ENCODE measurements at regions not wholly inside any gene's neighbourhood (a gene's known extent, or its start where the extent isn't known, plus 50 kb on each side); places are given as distances from the start of the nearest gene placed in this dataset.
"Not testable (repeated sequence)": the region's sequence is repeated elsewhere in the genome, so short reads cannot be mapped to it uniquely, and the experiment has no call there.

GRCh38 chr2:176851200-176851888 lies 361.2 kb upstream of the HNRNPA3 start:
- H3K4me3 ChIP-seq (ENCODE audit: low read length), result no peak overlapping the region
- no peak for TF ChIP-seq ZNF274 (IDR thresholded peaks at IDR 0.05; ENCODE audit: low read depth, low read length)

- H3K4me3 ChIP-seq (ENCODE audit: low read length), result no peak overlapping the region
- no peak for TF ChIP-seq ZNF274 (IDR thresholded peaks at IDR 0.05; ENCODE audit: low read depth, low read length)
Observed at GRCh38 chr2:176851889-176852483, 360.6 kb upstream of the HNRNPA3 start.

GRCh38 chr2:176852667-176853066 lies 359.9 kb upstream of the HNRNPA3 start:
- no peak overlapping the region for H3K4me3 ChIP-seq (ENCODE audit: low read length)
- no peak for TF ChIP-seq ZNF274 (IDR thresholded peaks at IDR 0.05; ENCODE audit: low read depth, low read length)

- no peak overlapping the region for H3K4me3 ChIP-seq (ENCODE audit: low read length)
- TF ChIP-seq ZNF274 (IDR thresholded peaks at IDR 0.05; ENCODE audit: low read depth, low read length), result no peak
Observed at GRCh38 chr2:176854062-176854461, 358.5 kb upstream of the HNRNPA3 start.

- no peak for TF ChIP-seq ZNF274 (IDR thresholded peaks at IDR 0.05; ENCODE audit: low read depth, low read length)
- no peak overlapping the region for H3K4me3 ChIP-seq (ENCODE audit: low read length)
Observed at GRCh38 chr2:176854878-176855277, 357.7 kb upstream of the HNRNPA3 start.

GRCh38 chr2:176856683-176857082 lies 355.9 kb upstream of the HNRNPA3 start:
- no peak overlapping the region for H3K4me3 ChIP-seq (ENCODE audit: low read length)
- no peak for TF ChIP-seq ZNF274 (IDR thresholded peaks at IDR 0.05; ENCODE audit: low read depth, low read length)

GRCh38 chr2:176865336-176865735 lies 347.3 kb upstream of the HNRNPA3 start:
- no peak overlapping the region for H3K4me3 ChIP-seq (ENCODE audit: low read length)
- TF ChIP-seq ZNF274 (IDR thresholded peaks at IDR 0.05; ENCODE audit: low read depth, low read length), result no peak

GRCh38 chr2:176872406-176872805 lies 340.2 kb upstream of the HNRNPA3 start:
- H3K4me3 ChIP-seq (ENCODE audit: low read length), result no peak overlapping the region
- TF ChIP-seq ZNF274 (IDR thresholded peaks at IDR 0.05; ENCODE audit: low read depth, low read length), result no peak

GRCh38 chr2:176873403-176873802 lies 339.2 kb upstream of the HNRNPA3 start:
- H3K4me3 ChIP-seq (ENCODE audit: low read length), result no peak overlapping the region
- TF ChIP-seq ZNF274 (IDR thresholded peaks at IDR 0.05; ENCODE audit: low read depth, low read length), result no peak

- H3K4me3 ChIP-seq (ENCODE audit: low read length), result no peak overlapping the region
- no peak for TF ChIP-seq ZNF274 (IDR thresholded peaks at IDR 0.05; ENCODE audit: low read depth, low read length)
Observed at GRCh38 chr2:176876493-176877103, 336.0 kb upstream of the HNRNPA3 start.

GRCh38 chr2:176879426-176879995 lies 333.1 kb upstream of the HNRNPA3 start:
- no peak for TF ChIP-seq ZNF274 (IDR thresholded peaks at IDR 0.05; ENCODE audit: low read depth, low read length)
- no peak overlapping the region for H3K4me3 ChIP-seq (ENCODE audit: low read length)

- H3K4me3 ChIP-seq (ENCODE audit: low read length), result not testable (repeated sequence)
Observed at GRCh38 chr2:176882045-176882444, 330.5 kb upstream of the HNRNPA3 start.

GRCh38 chr2:176885001-176885643 lies 327.5 kb upstream of the HNRNPA3 start:
- TF ChIP-seq ZNF274 (IDR thresholded peaks at IDR 0.05; ENCODE audit: low read depth, low read length), result no peak
- no peak overlapping the region for H3K4me3 ChIP-seq (ENCODE audit: low read length)

GRCh38 chr2:176885661-176886060 lies 326.9 kb upstream of the HNRNPA3 start:
- TF ChIP-seq ZNF274 (IDR thresholded peaks at IDR 0.05; ENCODE audit: low read depth, low read length), result no peak
- no peak overlapping the region for H3K4me3 ChIP-seq (ENCODE audit: low read length)

GRCh38 chr2:176891105-176891504 lies 321.5 kb upstream of the HNRNPA3 start:
- no peak for TF ChIP-seq ZNF274 (IDR thresholded peaks at IDR 0.05; ENCODE audit: low read depth, low read length)
- H3K4me3 ChIP-seq (ENCODE audit: low read length), result no peak overlapping the region

All from GM08714 (cell line).